NB4 (cell line): ENCODE measurements at regions not wholly inside any gene's neighbourhood (a gene's known extent, or its start where the extent isn't known, plus 50 kb on each side); places are given as distances from the start of the nearest gene placed in this dataset.

Experiments
- DNase-seq: peaks from one replicate; pipeline ENCODE4 v3.0.0; 2010; ENCODE audit warnings: low read depth
- H3K4me3 ChIP-seq: one replicate; pipeline ENCODE4 v1.5.1; 2011; ENCODE audit warnings: mild to moderate bottlenecking, low read depth, low read length, moderate library complexity
- MYC ChIP-seq: IDR thresholded peaks from 2 replicates; pipeline ENCODE4 v1.6.1; 2011; ENCODE audit warnings: low read depth, low read length
- POLR2A ChIP-seq: IDR thresholded peaks from 2 replicates; pipeline ENCODE4 v1.6.1; 2011; ENCODE audit warnings: mild to moderate bottlenecking; ENCODE audit not compliant: insufficient read length; ENCODE audit errors: extremely low read depth
- TF ChIP-seq, protein P1 (sequence below): IDR thresholded peaks from one replicate; pipeline ENCODE4 v1.5.1; 2012; ENCODE audit warnings: low read depth, low read length
- TF ChIP-seq, protein P2 (sequence below): IDR thresholded peaks from 2 replicates; pipeline ENCODE4 v1.6.1; 2011; ENCODE audit warnings: low read depth, low read length

DNA sequence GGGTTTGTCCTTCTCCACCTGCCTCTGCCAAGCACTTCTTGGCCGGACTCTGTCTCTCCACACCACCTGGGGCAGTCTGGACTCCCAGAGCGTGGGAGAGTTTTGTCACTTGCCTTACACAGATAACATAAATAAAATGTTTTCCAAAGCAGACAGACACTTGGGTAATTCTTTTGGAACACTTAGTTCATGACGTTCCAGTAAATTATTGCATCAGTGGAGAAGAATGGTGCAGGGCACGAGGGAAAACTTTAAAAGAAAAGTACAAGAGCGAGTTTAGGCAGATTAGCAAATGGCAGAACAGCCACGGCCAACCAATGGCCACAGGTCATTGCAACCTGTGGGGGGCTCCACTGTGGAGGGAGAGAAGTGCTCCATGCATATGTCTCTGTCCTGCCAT lies 170.6 kb upstream of the GRB10 start:
- no peak for TF ChIP-seq MYC
- TF ChIP-seq, protein P1, sequence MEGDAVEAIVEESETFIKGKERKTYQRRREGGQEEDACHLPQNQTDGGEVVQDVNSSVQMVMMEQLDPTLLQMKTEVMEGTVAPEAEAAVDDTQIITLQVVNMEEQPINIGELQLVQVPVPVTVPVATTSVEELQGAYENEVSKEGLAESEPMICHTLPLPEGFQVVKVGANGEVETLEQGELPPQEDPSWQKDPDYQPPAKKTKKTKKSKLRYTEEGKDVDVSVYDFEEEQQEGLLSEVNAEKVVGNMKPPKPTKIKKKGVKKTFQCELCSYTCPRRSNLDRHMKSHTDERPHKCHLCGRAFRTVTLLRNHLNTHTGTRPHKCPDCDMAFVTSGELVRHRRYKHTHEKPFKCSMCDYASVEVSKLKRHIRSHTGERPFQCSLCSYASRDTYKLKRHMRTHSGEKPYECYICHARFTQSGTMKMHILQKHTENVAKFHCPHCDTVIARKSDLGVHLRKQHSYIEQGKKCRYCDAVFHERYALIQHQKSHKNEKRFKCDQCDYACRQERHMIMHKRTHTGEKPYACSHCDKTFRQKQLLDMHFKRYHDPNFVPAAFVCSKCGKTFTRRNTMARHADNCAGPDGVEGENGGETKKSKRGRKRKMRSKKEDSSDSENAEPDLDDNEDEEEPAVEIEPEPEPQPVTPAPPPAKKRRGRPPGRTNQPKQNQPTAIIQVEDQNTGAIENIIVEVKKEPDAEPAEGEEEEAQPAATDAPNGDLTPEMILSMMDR = no peak
- TF ChIP-seq POLR2A = no peak
- TF ChIP-seq, protein P2, sequence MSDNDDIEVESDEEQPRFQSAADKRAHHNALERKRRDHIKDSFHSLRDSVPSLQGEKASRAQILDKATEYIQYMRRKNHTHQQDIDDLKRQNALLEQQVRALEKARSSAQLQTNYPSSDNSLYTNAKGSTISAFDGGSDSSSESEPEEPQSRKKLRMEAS = no peak
- DNase-seq = no peak
- H3K4me3 ChIP-seq = no peak overlapping the region

DNA sequence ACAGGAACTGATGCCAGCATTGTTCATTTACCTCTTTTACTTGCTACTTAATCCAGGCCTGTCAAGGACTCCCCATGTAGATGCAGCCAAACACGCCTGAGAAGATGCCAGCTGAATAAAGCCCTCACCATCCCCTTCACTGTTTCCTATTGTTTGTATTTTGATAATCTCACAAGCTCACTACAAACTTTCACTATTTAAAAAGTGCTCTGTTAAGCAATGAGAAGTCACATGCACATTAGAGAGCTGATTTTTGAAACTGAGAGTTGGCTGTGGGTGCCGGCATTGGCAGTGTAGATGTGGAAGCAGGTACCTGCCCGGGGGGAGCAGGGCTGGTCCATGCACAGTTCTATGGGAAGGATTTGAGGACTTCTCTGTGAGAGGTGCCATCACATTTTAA lies 169.8 kb upstream of the GRB10 start:
- H3K4me3 ChIP-seq = no peak overlapping the region
- TF ChIP-seq, protein P2 = no peak
- no peak for TF ChIP-seq POLR2A
- TF ChIP-seq MYC = no peak
- TF ChIP-seq, protein P1 = no peak
- DNase-seq = no peak

DNA sequence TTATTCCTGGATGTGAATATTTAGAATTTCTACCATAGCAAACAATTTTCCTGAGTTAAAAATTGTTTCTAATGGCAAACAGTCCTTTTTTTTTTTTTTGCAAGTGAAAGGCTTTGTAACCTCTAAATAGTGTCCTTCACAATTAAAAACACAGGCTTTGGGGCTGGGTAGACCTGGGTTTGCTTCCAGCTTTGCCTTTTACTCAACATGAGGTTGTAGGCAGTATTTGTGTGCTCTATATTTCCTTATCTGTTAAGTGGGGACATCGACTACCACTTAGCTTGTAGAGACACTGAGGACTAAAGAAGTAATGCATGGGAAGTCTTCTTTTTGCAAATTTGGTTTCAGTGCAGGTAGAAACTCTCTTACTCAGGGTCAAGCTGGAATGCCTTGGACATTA lies 169.4 kb upstream of the GRB10 start:
- no peak for DNase-seq
- no peak overlapping the region for H3K4me3 ChIP-seq
- TF ChIP-seq, protein P2 = no peak

DNA sequence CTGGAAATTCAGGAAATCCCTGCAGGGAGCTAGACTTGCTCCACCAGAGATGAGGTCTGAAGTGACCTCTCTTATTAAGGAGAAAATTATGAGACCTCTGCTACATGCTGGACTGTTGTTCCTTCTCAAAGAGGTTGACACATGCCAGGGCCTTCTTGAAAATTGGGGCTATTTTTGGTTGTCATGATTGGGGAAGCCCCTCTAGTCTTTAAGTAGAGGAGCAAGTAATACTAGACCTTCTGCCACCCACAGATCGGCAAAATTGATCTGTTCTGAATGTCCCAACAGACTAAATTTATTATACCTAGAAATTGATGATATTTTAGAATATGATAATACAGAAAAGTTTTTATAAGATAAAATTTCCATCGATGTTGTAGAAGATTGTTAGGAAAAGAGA lies 160.8 kb upstream of the GRB10 start:
- no peak for TF ChIP-seq MYC
- TF ChIP-seq, protein P1 = no peak
- TF ChIP-seq, protein P2 = no peak
- no peak for TF ChIP-seq POLR2A
- no peak for DNase-seq
- H3K4me3 ChIP-seq = no peak overlapping the region

DNA sequence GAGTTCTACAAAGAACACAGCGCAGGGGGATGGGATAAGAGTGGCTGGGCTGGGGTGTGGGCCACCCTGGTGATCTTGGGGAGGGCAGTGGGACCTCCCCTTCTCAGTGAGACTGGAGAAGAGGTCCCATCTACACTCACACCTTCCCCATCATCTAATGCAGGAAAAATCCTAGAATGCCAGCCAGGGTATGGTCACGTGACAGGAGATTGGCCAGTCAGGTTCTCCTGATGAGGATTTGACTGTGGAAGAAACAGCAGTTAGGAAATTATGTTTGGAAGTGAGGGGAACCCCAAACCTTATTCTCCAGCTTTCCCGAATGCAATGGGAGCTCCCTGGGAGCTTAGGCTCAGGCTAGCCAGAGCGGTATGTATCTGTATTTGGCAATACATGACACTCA lies 158.8 kb upstream of the GRB10 start:
- TF ChIP-seq, protein P2 = no peak
- no peak for TF ChIP-seq MYC
- TF ChIP-seq, protein P1 = no peak
- TF ChIP-seq POLR2A = no peak

DNA sequence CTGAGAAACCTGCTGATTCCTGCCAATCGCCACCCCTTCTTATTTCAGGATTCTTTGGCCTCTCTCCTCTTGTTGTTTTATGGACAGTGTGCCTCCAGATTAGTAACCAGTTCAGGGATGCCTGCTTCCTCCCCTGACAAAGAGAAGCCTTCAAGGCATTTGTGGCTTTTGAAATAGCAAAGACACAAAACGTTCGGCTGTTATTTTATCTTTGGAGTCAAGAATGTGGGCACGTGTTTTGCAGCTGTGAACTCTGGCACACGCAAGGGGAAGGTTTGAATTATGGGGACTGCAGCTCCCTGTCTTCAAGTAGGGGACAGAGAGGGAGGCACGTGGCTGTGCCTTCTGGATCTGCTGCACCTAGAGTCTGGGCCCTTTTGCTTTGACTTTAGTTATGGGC lies 157.9 kb upstream of the GRB10 start:
- TF ChIP-seq, protein P1 = no peak
- TF ChIP-seq MYC (no peak), POLR2A (no peak)
- TF ChIP-seq, protein P2 = no peak
- H3K4me3 ChIP-seq = no peak overlapping the region
- DNase-seq = no peak

More for the DNA sequence above, 158.8 kb upstream of the GRB10 start:
- no peak for DNase-seq
- no peak overlapping the region for H3K4me3 ChIP-seq
